GM19023 (cell line): ENCODE measurements at regions not wholly inside any gene's neighbourhood (a gene's known extent, or its start where the extent isn't known, plus 50 kb on each side); places are given as distances from the start of the nearest gene placed in this dataset.
"Not testable (repeated sequence)": the region's sequence is repeated elsewhere in the genome, so short reads cannot be mapped to it uniquely, and the experiment has no call there.

Source experiments
- ATAC-seq: cut with Tn5 transposase; IDR thresholded peaks from one replicate; pipeline ENCODE4 v1.9.1; 2021; ENCODE audit warnings: mild to moderate bottlenecking, moderate library complexity; ENCODE audit not compliant: unreplicated experiment

DNA sequence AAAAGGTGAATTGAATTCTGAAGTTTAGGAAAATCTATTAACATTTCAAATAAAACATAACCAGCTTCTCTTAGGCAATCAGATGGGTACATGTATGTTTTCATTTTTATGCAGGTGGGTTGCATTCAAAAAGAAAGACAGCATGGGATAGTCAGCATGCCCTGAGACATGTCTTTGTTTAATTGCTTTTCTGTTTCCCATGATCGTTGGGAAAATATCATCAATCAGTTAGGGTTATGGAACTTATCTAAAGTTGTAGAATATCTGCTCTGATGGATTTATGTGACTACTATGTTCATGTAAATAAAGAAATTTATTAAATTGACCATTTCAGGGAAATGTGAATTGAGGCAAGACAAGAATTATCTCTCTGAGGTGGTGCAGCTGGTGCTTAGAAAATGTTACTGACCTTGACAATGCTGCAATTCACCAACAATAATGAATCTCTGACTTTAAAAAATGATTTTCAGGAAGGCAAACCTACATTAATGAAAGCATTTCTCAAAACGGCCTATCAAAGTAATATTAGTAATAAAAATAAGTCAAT lies 112.7 kb downstream of the RFPL4B start:
- ATAC-seq = no peak

DNA sequence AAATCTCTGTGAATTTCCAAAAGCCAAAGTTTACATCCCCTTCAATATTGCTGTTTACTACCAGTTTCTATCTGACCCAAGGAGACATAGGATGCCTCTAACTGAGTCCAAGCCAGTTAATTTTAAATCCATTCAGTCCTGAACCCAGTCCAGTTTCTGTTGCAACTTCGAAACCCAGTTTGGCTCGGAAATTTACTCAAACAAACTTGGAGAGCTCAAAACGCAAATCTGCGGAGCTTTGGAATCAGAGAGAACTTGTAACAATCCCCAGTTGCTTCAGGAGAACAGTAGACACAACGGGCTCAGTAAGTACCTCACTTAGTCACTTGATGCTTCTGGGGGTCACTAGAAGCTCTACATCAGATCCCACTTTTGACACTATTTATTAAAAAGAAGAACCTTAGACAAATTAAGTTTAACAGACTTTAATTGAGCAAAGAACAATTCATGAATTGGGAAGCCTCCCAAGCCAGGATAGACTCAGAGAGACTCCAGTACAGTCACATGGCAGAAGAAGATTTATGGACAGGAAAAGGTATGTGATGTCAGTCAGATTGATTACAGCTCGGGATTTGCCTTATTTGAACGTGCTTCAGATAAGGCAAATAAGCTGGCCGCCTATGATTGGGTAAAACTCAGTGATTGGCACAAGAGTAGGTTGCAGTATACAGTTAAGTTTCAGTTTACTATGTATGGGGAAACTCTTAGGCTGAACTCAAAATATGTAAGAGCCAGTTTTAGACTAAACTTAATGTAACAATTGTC lies 118.0 kb downstream of the RFPL4B start:
- ATAC-seq = no peak

DNA sequence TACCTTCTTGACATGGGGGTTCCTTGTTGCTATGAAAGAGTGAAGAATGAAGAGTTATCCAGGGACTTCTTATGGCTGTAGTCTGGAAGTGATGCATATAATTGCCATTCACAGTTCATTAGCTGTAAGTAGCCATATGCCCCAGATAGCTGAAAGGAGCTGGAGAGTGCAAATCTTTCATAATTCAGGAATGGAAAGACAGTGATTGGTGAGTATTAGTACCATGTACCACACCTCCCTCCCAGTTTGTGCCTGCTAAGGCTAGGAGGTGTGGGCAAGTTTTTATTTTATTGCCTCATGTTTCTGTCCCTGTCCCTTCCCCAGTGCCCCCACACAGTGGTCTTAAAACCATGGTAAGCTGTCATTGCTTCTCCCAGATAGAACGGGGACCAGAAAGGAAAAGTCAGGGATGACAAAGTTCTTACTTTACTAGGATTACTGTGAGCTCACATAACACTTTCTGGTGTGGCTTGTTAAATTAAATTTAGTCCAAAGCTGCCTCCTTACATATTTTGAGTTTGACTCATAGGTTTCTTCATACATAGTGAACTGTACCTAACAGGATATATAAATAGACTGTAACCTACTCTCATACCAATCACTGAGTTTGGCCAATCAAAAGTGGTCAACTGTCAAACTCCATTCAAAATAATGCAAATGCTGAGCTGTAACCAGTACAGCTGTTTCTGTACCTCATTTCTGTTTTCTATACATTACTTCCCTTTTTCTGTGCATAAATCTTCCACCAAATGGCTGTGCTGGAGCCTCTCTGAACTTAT lies 119.4 kb downstream of the RFPL4B start:
- ATAC-seq = peak; percentile 75

DNA sequence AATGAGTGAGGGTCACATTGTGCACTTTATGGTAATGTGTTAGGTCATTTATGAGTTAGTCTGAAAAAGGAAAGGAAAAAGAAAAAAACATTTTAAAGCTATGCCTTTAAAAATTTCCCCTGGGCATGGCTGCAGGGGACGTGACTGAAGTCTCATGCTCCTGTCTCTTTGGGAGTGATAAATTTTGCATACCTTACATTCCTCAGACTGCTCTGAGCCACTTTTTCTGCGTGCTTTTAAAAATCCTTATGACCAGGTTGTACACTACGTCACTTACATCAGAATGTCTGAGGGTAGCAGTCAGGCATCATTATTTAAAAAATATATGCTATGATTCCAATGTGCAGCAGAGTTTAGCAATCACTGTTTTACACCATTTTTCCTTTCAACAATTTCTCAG lies 121.2 kb downstream of the RFPL4B start:
- ATAC-seq = no peak

DNA sequence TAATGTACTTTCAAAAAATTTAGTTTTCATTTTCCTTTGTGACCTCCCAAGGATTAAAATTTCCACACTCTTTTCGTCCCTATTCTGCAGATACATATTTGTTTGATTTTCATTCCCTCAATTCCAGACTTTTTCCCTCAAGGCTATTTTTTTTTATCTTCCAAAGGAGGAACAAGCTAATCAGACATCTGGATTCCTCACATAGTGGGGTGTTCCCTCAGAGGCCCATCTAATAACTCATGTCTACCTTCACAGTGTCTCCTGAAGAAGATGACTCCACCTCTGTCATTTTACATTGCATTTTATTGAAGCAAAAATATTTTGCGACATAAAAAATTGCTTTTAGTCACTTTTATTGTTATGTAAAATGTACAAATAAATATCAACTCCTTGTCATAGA lies 122.2 kb downstream of the RFPL4B start:
- ATAC-seq = no peak

DNA sequence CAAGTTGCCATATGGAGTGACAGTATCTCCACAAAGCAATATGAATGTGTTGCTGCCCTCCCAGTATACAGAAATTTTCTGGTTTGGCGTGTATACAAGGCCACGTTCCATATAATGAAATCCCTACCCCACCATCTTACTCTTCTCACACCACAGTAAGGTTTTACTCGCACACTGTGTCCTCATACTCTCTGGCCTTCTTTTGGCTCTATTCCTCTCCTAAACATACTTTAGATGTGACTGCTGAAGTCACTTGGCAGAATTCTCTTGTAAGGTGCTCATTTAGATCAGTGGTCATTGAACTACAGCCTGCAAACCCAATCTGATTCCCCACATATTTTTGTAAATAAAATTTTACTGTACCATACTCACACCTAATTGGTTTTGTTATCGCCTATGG lies 123.2 kb downstream of the RFPL4B start:
- no peak for ATAC-seq

DNA sequence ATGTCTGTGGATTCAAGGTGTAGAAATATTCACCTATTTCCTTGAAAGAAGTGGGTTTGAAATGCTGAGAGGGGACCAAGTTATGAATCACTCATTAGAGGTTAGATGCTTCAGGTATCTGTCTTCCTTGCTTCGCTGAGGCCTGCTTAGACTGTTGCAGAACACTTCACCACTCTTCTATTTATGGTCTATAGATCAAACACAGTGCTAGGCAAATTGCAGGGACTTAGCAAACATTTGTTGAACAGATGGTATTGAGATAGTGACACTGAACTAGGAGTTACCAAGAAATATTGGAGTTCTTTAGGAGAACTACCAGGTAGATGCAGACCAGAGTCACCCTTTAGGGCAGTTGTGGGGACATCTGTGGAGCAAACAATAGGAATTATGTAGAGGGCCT lies 123.8 kb downstream of the RFPL4B start:
- no peak for ATAC-seq

DNA sequence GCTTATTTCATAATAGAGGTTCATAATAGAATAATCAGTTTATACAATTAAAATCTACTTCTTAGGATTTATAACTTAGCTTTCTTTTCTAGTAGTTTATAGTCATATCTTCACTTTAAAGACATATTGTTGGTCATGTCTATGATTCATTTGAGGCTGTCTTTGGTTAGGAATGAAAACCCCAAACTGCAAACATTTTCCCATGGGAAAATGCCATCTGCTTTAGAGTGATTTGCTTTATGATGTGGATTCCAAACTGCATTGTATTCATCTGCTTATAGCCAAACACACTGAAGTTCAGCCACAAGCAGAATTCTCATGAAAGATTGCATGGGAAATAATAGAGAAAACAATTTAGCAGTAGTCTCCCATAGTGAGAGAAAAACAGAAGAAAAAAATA lies 128.0 kb downstream of the RFPL4B start:
- ATAC-seq = no peak

DNA sequence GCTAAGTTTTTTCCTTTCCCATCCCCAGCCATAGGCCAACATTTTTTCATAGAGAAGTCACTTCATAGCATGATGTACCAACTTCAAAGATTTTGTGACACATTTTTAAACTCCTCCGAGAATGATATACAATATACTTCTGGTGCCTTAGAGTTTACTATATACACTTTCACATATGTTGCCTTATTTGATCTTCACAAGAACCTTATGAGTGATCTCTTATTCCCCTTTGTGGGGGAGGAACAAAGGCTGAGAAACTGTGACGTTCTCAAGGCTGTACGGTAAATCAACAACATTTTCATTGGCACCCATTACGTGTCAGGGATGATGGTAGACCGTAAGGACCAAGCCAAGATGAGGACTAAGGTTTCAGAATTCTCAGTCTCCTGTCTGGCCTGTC lies 130.0 kb downstream of the RFPL4B start:
- no peak for ATAC-seq

DNA sequence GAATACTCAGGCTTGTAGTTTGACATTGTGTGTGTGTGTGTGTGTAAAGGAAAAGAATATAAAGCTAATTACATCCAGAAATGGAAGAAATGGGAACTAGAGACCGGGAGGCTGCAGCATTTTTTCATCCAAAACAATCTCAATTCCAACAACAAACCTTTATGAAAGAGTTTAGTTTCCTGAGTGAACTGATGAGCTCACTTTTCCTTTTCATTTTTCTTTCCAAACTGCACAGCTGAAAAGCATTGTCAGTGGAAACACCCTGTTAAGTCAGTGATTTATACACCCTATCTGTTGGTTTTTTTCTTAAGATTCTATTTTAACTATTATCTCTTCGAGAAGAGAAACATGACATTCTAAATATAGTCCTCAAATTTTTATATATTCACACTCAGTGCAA lies 130.9 kb downstream of the RFPL4B start:
- no peak for ATAC-seq

DNA sequence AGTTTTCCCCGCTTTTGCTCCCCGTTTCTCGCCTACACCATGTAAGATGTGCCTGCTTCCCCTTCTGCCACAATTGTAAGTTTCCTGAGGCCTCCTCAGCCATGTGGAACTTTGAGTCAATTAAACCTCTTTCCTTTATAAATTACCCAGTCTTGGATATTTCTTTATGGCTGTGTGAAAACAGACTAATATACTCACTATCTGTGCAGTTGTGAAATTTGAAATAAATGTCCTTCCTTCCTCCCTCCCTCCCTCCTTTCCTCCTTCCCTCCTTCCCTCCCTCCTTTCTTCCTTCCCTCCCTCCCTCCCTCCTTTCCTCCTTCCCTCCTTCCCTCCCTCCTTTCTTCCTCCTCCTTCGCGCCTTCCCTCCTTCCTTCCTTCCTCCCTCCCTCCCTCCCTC lies 132.8 kb downstream of the RFPL4B start:
- not testable (repeated sequence) for ATAC-seq

DNA sequence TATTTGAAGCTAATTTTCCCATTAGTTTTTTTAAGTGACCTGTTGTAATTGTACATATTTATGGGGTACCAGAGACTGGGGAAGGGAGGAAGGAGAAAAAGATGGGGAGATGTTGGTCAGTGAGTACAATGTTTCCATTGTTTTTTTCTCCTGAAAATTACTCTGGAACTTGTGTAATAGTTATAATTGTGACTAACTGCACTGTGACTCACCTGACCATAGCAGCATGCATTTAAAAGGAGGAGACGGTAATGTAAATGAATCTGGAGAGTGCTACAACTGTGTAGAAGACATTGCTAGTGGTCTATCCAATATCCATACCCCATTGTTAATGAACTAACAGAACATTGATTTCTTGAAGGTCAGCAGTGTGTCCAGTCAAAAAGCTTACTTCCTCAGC lies 133.4 kb downstream of the RFPL4B start:
- ATAC-seq = no peak

DNA sequence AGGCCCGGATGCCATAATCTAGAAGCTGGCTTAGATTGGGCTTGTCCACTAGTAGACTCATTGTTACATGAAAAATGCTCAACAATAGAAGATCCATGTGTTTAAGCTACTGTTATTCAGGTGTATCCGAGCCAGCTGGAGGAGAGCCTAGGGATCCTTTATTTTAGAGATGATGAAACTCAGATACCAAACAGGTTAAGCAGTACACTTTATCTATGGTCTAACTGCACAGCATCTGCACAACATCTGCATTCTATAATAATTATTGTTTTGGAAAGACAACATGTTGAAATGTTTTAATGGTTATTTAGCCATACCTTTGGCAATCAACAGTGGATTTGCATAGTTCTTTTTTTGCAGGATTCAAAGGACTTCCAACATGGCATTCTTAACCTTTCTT lies 134.1 kb downstream of the RFPL4B start:
- no peak for ATAC-seq

DNA sequence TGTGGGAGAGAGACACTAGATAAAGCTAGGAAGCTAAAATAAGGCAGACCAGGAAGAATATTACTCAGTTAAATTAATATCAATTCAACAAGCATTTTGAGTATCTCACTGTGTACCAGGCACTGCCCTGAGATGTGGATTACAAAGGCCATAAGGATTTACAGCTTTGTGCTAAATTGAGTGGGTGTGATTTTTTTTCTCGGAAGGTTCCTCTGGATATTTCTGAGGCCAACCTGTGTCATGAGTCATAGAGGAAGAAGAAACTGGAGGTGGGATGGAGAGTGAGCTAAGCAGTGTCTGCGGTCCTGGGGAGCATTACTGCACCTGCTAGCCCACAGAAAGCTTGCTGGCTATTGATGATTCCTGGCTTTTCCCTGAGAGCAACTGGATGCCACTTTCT lies 135.2 kb downstream of the RFPL4B start:
- no peak for ATAC-seq

DNA sequence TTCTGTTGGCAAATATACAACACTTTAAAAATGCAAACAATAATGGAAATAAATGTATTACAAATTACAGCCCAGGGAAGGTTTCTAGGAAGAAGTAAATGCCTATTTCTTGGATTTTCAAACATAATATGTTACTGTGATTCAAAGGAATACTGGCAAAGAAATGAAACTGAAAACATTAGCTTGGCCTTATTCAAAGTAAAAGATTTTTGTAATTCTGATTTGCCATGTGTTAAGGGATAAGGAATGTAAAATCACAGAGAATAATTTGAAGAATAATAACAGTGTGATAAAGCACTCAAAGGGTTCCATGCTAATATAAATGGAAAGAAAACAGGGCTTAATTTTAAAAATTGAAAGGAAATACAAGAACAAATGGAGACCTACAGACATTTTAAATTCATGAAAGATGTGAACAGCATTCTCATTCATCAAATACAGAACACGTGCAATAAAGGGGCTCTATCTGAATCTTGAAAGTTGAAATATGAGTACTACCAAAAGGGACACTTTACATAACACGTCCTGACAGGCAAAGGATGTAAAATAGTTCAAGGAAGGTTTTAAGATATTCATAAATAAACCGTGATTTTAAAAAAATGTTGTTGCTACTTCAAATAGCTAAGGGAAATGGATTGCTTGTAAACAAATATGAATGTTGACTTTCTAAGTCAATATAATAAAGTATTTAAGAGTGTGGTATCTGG lies 138.1 kb downstream of the RFPL4B start:
- ATAC-seq = no peak

DNA sequence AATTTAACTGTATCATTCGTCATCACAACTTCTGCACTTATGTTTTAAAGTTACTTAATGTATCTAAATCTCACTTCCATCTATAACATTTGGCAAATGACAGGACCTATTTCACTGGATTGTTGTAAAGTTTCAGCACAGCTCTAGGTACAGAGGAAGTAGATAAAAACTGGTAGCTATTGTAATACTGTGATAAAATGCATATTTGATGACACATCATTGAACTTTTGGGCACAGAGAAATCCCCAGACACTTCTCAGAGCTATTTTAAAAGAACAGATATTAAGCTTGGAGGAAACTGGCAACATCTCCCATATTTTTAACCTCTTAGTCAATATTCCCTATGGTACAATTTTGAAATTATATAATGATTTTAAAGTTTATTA lies 138.7 kb downstream of the RFPL4B start:
- ATAC-seq = no peak

DNA sequence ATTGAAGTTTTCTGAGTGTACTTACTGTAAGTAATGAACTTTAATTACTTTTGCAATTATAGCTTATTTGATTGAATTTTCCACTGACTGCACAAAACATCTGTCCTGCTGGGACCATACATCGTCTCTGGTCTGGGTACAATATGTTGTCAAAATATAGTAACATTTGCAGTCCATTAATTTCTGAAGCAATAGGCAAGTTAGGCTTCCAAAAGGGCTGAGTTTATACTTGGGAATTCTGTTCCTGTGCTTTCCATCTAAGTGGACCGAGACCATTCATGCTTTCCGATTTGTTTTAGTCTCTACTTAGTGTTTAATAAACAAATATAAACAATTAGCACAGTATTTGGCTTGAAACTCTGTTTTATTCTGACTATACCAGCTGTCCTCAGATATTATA lies 139.3 kb downstream of the RFPL4B start:
- no peak for ATAC-seq

DNA sequence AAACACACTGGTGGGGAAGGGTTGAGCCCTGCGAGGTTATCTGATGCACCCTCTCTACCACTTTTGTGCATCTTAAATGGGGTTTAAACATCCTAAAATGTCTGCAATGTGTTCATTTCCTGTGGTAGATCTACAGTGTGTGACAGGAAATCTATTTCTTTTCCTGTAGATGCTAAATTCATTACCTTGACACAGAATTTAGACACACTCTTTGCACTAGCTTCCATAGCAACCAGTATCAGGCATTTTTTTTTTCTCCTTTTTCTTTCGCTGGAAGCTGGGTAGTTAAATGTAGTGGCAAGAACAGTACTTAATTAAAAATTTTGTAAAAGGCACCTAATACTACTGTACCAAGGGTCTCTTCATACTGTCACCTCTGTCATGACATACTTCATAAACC lies 141.1 kb downstream of the RFPL4B start:
- no peak for ATAC-seq

DNA sequence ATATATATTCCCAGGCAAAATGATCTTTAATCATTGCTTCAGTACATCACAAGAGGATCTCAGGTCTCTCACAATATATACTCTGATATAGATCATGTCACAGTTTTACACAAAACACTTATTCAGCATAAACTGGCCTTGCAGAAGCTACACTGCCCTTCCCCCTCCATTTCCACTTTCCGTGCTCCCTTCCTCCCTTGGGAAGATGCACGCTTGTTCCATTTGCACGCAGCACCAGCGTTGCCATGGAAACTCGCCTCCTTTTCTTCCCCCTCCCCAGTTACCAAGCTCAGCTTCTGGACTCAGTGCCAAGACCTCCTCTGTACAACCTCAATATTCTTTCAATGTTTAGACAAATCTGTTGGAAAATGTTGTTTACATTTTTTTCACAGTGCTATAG lies 154.6 kb downstream of the RFPL4B start:
- ATAC-seq = no peak

DNA sequence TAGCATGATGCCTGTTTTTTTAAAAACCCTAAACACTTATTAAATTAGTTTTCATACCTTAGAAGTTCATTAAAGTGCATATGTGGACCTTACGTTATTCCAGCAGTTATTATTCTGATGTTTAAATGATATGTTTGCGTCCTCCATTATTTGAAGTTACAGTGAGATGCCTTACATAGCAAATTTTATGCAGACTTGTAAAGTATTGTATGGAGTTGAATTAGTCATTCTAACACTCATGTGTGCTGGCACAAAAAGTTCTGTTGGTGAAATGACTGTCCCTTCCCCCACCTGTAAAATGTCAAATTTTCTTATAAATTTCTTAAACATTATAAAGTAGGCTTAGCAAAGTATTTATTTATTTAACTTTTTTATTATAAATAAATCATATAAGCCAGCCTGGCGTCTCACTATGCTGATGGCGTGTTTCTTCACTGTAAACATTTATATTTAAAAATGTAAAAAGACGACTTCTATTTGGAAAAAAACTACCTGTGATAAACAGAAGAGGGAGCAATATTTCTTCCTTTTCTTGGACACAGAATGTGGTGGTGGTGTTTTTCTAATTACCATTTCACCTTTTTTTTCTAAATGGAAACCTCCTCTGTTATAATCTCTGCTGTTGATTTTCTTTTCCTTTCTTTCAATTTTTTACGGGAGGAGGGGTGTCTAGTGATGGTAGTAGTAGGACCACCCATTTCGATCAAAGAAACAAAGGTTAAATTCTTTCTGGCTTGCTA lies 155.4 kb downstream of the RFPL4B start:
- no peak for ATAC-seq

DNA sequence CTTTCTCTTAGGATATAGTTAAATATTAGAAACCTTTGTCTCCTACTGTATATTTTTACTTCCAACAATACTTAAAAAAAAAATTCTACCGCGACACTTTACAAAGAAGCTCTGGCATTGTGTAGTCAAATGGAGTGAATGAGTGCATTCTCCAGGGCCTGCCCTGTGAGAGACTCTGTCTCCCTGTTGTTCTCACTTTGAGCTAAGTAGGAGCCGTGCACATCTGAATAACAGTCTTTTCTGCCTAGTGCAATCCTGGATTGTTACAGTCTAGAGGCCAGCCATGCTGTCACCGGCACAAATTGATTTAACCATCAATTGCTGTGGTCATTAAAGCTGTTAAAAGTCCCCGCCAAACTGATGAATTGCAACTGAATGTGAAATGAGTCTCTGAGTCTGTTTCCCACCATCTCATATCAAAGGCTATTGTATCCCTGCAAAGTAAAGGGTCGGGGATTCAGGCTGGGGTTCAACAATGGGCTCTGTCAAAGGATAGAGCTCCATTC lies 156.0 kb downstream of the RFPL4B start:
- ATAC-seq = no peak
